ENCODE measurements at regions not wholly inside any gene's neighbourhood (a gene's known extent, or its start where the extent isn't known, plus 50 kb on each side); places are given as distances from the start of the nearest gene placed in this dataset.

GRCh38 chr3:145620002-145620401 is 541.0 kb downstream of the PLOD2 start:
- intact Hi-C loops (cut with DNase I; ENCODE audit: low total_unique reads), result no loop called here
- no peak for DNase-seq (ENCODE audit: low spot score in 2 of 2)
- WGBS, 2 donors, result 59 to 65% methylated on average over 3 of the region's 3 CpGs
- no peak overlapping the region for H3K4me3 ChIP-seq (ENCODE audit: low read depth, poor library complexity, severe bottlenecking)
- no peak for TF ChIP-seq POLR2A (IDR thresholded peaks at IDR 0.05)
- TF ChIP-seq CTCF (IDR thresholded peaks at IDR 0.05), result no peak

- TF ChIP-seq POLR2A (IDR thresholded peaks at IDR 0.05), result no peak
- TF ChIP-seq CTCF (IDR thresholded peaks at IDR 0.05), result no peak
- intact Hi-C loops (cut with DNase I; ENCODE audit: low total_unique reads), result no loop called here
- no peak for DNase-seq (ENCODE audit: low spot score in 2 of 2)
- H3K4me3 ChIP-seq (ENCODE audit: low read depth, poor library complexity, severe bottlenecking), result no peak overlapping the region
Observed at GRCh38 chr3:145620486-145620885, 540.5 kb downstream of the PLOD2 start.

- DNase-seq (ENCODE audit: low spot score in 2 of 2), result no peak
- intact Hi-C loops (cut with DNase I; ENCODE audit: low total_unique reads), result no loop called here
- no peak overlapping the region for H3K4me3 ChIP-seq (ENCODE audit: low read depth, poor library complexity, severe bottlenecking)
- TF ChIP-seq POLR2A (IDR thresholded peaks at IDR 0.05) (no peak), CTCF (IDR thresholded peaks at IDR 0.05) (no peak)
Observed at GRCh38 chr3:145623349-145623748, 537.6 kb downstream of the PLOD2 start.

GRCh38 chr3:145628211-145628610 is 532.8 kb downstream of the PLOD2 start:
- DNase-seq (ENCODE audit: low spot score in 2 of 2), result no peak
- intact Hi-C loops (cut with DNase I; ENCODE audit: low total_unique reads), result no loop called here
- no peak for TF ChIP-seq CTCF (IDR thresholded peaks at IDR 0.05)
- no peak for TF ChIP-seq POLR2A (IDR thresholded peaks at IDR 0.05)
- no peak overlapping the region for H3K4me3 ChIP-seq (ENCODE audit: low read depth, poor library complexity, severe bottlenecking)

- TF ChIP-seq POLR2A (IDR thresholded peaks at IDR 0.05), result no peak
- TF ChIP-seq CTCF (IDR thresholded peaks at IDR 0.05), result no peak
- no peak for DNase-seq (ENCODE audit: low spot score in 2 of 2)
- intact Hi-C loops (cut with DNase I; ENCODE audit: low total_unique reads), result loop anchor here (5.0 kb wide), 1 partner anchor 45 kb away; no protein-coding TSS in a partner anchor
- H3K4me3 ChIP-seq (ENCODE audit: low read depth, poor library complexity, severe bottlenecking), result no peak overlapping the region
- WGBS, 2 donors, result 89 to 96% methylated on average over 1 of the region's 1 CpG
Observed at GRCh38 chr3:145637105-145637504, 523.9 kb downstream of the PLOD2 start.

GRCh38 chr3:145639003-145639606 is 521.9 kb downstream of the PLOD2 start:
- no peak for DNase-seq (ENCODE audit: low spot score in 2 of 2)
- no peak overlapping the region for H3K4me3 ChIP-seq (ENCODE audit: low read depth, poor library complexity, severe bottlenecking)
- no peak for TF ChIP-seq POLR2A (IDR thresholded peaks at IDR 0.05)
- no peak for TF ChIP-seq CTCF (IDR thresholded peaks at IDR 0.05)
- 71 to 74% methylated on average over 4 of the region's 4 CpGs for WGBS, 2 donors
- intact Hi-C loops (cut with DNase I; ENCODE audit: low total_unique reads), result loop anchor here (5.0 kb wide), 1 partner anchor 43 kb away; no protein-coding TSS in a partner anchor

Data from lower leg skin (tissue), 4 donors.